K562 (cell line): ENCODE measurements at regions not wholly inside any gene's neighbourhood (a gene's known extent, or its start where the extent isn't known, plus 50 kb on each side); places are given as distances from the start of the nearest gene placed in this dataset.

Source experiments
- CBX1 ChIP-seq: sonication (generic); IDR thresholded peaks from 2 replicates; pipeline ENCODE4 v1.6.1; 2016; ENCODE audit warnings: antibody characterized with exemption, low read depth, mild to moderate bottlenecking
- CBX8 ChIP-seq: fragments of 200-600 bp; sonication (generic); IDR thresholded peaks from 2 replicates; pipeline ENCODE4 v1.6.1; 2012; ENCODE audit warnings: borderline replicate concordance, mixed run types, low read depth, mild to moderate bottlenecking, moderate library complexity, mixed read lengths, low read length, control low read depth, inconsistent platforms; ENCODE audit not compliant: poor library complexity, severe bottlenecking; ENCODE audit errors: extremely low read depth
- NKRF ChIP-seq: fragments of 450-650 bp; IDR thresholded peaks from 2 replicates; pipeline ENCODE4 v1.6.1; 2016; ENCODE audit warnings: borderline replicate concordance
- POLR2A ChIP-seq: fragments of 450-650 bp; conservative IDR thresholded peaks from 2 replicates; pipeline ENCODE4 v1.6.1; 2016
- RFX5 ChIP-seq: IDR thresholded peaks from 2 replicates; pipeline ENCODE4 v1.6.1; 2011; ENCODE audit warnings: low read depth, mild to moderate bottlenecking, improper control_type of control experiment, low read length
- ZNF143 ChIP-seq: sonication (generic); formaldehyde crosslinking; IDR thresholded peaks from 2 replicates; pipeline ENCODE4 v1.9.0; 2022; ENCODE audit warnings: mild to moderate bottlenecking, missing genetic modification reagents
- ZNF175 ChIP-seq: fragments of 200-800 bp; sonication (Bioruptor generic); IDR thresholded peaks from 2 replicates; pipeline ENCODE4 v1.6.1; 2016; ENCODE audit warnings: low read depth, mild to moderate bottlenecking, missing genetic modification characterization, missing compliant biosample characterization

- TF ChIP-seq ZNF143 (CRISPR knock-in tag), result no peak
- no peak for TF ChIP-seq CBX8
- no peak for TF ChIP-seq CBX1
- TF ChIP-seq ZNF175 (CRISPR knock-in tag), result no peak
- TF ChIP-seq RFX5, result no peak
- no peak for TF ChIP-seq POLR2A
- TF ChIP-seq NKRF, result no peak
These were observed 140.1 kb downstream of the DSEL start for GRCh38 chr18:67376372-67376771.
